ENCODE measurements at regions not wholly inside any gene's neighbourhood (a gene's known extent, or its start where the extent isn't known, plus 50 kb on each side); places are given as distances from the start of the nearest gene placed in this dataset.

GRCh38 chr2:60333264-60333663 lies 220.2 kb downstream of the BCL11A start:
- TF ChIP-seq, protein P1, sequence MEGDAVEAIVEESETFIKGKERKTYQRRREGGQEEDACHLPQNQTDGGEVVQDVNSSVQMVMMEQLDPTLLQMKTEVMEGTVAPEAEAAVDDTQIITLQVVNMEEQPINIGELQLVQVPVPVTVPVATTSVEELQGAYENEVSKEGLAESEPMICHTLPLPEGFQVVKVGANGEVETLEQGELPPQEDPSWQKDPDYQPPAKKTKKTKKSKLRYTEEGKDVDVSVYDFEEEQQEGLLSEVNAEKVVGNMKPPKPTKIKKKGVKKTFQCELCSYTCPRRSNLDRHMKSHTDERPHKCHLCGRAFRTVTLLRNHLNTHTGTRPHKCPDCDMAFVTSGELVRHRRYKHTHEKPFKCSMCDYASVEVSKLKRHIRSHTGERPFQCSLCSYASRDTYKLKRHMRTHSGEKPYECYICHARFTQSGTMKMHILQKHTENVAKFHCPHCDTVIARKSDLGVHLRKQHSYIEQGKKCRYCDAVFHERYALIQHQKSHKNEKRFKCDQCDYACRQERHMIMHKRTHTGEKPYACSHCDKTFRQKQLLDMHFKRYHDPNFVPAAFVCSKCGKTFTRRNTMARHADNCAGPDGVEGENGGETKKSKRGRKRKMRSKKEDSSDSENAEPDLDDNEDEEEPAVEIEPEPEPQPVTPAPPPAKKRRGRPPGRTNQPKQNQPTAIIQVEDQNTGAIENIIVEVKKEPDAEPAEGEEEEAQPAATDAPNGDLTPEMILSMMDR (IDR thresholded peaks at IDR 0.05; ENCODE audit: insufficient read depth, low read length), result no peak
- DNase-seq (ENCODE audit: low read depth), result no peak
- no peak overlapping the region for H3K4me3 ChIP-seq (ENCODE audit: low read depth, low read length)

GRCh38 chr2:60331115-60331809 lies 222.2 kb downstream of the BCL11A start:
- no peak for DNase-seq (ENCODE audit: low read depth)
- TF ChIP-seq, protein P1 (IDR thresholded peaks at IDR 0.05; ENCODE audit: insufficient read depth, low read length), result no peak
- no peak overlapping the region for H3K4me3 ChIP-seq (ENCODE audit: low read depth, low read length)

DNA sequence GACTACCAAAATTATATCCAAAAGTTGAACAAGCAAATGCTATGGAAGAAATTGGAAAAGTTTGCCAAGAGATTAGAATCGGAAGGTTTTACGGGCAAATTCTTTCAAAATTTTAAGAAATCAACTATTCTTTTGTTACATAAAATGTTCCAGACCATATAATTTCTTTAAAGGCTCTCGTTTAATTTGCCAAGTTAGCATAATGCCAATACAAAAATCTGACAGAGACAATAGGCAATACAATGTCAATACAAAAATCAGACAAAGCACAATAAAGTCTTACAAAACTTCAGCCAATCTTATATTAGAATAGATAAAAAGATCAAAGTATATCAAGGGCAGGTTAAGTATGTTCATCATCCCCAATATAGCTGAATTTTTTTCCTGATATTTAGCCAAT lies 224.2 kb downstream of the BCL11A start:
- DNase-seq (ENCODE audit: low read depth), result no peak
- no peak overlapping the region for H3K4me3 ChIP-seq (ENCODE audit: low read depth, low read length)
- TF ChIP-seq, protein P1 (IDR thresholded peaks at IDR 0.05; ENCODE audit: insufficient read depth, low read length), result no peak

- DNase-seq (ENCODE audit: low read depth), result no peak
- no peak overlapping the region for H3K4me3 ChIP-seq (ENCODE audit: low read depth, low read length)
Observed at GRCh38 chr2:60324536-60324935, 228.9 kb downstream of the BCL11A start.

GRCh38 chr2:60321816-60322215 lies 231.6 kb downstream of the BCL11A start:
- TF ChIP-seq, protein P1 (IDR thresholded peaks at IDR 0.05; ENCODE audit: insufficient read depth, low read length), result no peak
- no peak overlapping the region for H3K4me3 ChIP-seq (ENCODE audit: low read depth, low read length)
- DNase-seq (ENCODE audit: low read depth), result no peak

More at GRCh38 chr2:60324536-60324935, 228.9 kb downstream of the BCL11A start:
- TF ChIP-seq, protein P1 (IDR thresholded peaks at IDR 0.05; ENCODE audit: insufficient read depth, low read length), result no peak

- no peak for DNase-seq (ENCODE audit: low read depth)
- H3K4me3 ChIP-seq (ENCODE audit: low read depth, low read length), result no peak overlapping the region
- TF ChIP-seq, protein P1 (IDR thresholded peaks at IDR 0.05; ENCODE audit: insufficient read depth, low read length), result no peak
Observed at GRCh38 chr2:60320724-60321123, 232.7 kb downstream of the BCL11A start.

All from fibroblast of the aortic adventitia (primary cell).